Fibroblast of skin of right biceps (primary cell): ENCODE measurements at regions not wholly inside any gene's neighbourhood (a gene's known extent, or its start where the extent isn't known, plus 50 kb on each side); places are given as distances from the start of the nearest gene placed in this dataset.
"Not testable (repeated sequence)": the region's sequence is repeated elsewhere in the genome, so short reads cannot be mapped to it uniquely, and the experiment has no call there.

ENCODE experiments used
- DNase-seq: peaks from one replicate; pipeline ENCODE4 v3.0.0-alpha.2; 2013

DNA sequence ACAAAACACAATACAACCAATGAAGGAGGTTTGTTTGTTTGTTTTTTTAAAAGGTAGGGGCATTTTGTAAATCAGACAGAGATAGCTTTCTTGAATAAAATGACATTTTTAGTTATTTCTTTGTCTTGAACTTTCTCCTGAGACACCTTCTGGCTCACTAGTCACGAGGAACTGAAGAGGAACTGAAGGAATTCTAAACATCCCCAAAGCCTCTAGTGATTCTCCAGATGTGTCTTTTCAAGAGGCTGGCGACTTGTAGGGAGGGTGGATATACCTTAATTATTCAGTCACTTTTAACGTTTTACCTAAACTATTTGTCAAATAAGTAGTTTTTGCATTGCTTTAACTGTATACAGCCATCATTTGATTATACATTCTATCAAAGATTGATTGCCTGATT is 211.2 kb upstream of the LRIG3 start:
- no peak for DNase-seq

DNA sequence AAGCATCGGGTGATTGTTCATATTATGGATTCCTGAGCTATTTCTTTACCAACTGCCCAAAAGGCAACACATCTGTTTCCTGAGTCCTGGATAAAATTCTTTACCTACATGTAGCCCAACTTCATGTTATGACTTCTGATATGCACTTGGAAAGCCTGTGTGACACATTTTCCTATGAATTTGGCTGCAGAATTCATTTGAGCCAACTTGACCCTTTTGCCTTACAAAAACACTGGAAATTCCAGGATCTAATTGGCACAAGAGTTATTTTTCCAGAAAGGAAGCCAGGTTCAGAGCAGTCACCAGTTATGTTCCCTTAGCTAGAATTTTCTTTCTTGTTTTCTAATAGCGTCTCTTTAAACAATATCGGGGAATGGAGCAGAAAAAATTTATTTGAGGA is 202.5 kb upstream of the LRIG3 start:
- peak; percentile 14 for DNase-seq

DNA sequence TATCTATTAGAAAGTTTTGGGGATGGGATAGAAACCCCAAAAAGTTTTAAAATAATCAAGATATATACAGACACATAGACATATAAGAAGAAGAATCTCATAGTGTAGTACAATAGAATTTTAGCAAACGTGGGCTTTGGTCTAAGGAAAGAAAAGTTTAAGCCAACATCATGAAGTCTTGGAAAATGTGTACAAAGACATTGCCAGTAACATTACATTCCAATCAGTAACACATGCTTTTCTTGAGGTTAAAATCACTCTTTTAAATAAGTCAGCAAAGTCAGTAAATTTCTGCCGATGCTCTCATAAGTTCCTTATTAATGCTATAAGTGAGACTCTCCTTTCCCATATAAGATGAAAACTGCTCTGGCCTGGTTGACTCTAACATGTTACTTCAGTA is 201.1 kb upstream of the LRIG3 start:
- DNase-seq, result peak; percentile 8

DNA sequence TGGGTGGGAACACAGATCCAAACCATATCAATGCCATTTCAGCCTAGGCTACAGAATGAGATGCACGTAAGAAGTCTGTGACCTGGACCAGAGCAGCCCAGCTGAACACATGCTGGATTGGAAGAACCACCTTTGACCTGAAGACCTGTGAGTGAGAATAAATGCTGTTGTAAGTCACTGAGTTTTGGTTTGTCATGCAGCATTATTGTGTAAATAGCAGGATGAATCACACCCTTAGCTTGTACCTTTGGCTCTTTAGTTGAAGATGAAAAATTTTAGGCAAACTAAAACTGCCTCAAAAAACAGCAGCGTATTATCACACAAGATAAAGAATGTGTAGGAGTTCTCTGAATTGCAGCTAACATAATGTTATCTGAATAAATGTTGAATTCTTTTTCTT is 199.4 kb upstream of the LRIG3 start:
- DNase-seq, result peak; percentile 21

DNA sequence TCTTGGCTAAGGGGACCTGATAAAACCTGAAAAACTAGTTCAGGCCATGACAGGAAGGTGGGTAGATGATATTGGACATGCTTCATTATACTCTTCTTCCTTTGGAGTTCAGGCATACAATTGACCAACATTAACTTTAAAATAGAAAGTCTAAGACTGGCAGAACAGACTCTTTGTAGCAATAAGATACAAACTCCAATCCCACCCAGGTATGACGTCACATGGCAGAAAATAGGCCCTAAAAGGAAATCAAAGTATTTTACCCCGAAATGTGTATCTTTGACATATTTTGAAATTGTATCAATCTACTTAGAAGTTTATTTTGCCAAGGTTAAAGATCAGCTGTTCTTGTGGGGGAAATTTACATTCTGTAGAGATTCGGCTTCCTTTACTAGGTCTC is 198.1 kb upstream of the LRIG3 start:
- DNase-seq, result no peak

DNA sequence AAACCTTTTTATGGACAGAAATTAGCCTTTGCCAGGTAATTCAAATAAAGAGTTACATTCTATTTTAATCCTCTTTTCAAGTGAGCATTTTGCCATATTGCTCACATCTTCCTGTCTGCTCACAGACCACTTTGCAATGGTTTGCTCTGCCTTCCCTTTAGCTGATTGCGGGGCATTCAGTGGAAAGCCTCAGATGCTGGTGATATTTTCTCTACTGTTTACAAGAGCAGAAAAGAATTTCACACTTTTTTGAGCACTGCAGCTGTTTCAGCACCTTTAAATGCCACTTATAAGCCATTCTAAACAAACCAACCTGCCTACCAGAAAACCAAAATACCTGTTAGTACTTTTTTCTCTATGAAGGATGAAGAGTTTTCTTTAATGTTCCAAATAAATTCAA is 195.7 kb upstream of the LRIG3 start:
- DNase-seq, result peak; percentile 24

DNA sequence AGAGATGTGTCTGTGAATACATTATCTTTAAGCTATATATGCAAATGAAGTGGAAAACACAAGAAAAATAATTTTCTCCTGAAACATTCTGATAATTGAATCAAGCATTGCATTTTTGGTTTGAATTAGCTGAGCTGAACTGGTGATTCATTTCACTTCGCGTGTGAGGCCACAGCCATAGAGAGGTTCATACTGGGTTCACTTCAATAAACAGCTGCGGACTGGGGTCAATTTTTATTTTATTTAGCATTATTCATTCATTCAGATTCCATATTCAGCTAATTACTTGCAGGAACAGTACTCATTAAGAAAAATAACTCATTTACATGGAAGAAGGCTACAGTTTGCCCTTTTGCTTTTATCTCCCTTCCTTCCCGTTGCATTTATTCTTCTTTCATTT is 195.2 kb upstream of the LRIG3 start:
- peak; percentile 87 for DNase-seq

DNA sequence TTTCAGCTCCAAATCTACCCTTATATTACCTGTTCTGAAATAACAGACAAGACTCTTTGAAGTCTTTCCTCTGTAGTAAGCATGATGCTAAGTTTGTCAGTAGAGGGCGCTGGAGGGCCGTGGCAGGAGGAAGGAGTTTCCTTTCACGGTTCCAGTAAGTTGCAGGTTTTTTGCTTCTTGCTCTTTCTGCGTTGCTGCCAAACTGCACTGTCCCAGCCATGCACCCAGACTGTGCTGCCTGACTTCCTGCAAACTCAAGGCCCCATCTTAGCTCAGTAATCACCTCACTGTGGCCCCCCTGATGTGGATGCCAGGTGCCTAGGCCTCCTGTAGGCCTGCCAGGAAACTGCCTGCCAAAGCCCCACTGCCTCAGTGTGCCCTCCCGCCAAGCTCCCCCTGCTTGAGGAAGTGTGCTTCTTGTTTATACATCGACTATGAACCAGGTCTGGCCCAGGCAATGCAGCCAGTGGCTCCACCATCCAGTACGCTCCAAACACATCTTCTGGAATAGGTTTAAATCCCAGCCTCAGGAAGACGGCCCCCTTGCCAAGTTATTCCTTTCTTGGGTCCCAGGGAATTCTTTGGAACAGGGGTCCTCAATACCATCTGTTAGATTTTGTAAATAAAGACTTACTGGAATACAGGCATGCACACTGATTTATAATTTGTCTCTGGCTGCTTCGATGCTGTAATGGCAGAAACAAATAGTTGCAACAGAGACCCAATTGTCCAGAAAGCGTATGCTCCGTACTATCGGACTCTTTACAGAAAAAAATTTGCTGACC is 193.7 kb upstream of the LRIG3 start:
- DNase-seq, result peak; percentile 84

DNA sequence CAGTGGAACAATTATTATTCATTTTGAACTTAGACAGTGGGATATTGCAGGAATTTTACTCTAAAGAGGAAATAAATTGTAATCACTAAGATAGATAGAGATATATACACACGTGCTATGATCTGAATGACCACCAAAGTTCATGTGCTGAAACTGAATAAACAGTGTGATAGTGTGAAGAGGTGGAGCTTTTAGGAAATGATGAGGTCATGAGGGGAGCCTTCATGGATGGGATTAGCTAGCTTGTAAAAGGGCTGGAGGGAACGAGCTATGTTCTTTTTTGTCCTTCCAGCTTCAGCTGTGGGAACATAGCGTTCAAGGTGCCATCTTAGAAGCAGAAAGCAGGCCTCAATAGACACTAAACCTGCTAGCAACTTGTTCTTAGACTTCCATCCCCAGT is 191.5 kb upstream of the LRIG3 start:
- DNase-seq, result no peak

DNA sequence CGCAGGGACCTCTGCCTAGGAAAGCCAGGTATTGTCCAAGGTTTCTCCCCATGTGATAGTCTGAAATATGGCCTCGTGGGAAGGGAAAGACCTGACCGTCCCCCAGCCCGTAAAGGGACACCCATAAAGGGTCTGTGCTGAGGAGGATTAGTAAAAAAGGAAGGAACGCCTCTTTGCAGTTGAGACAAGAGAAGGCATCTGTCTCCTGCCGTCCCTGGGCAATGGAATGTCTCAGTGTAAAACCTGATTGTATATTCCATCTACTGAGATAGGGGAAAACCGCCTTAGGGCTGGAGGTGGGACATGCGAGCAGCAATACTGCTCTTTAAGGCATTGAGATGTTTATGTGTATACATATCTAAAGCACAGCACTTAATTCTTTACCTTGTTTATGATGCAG is 188.2 kb upstream of the LRIG3 start:
- not testable (repeated sequence) for DNase-seq

DNA sequence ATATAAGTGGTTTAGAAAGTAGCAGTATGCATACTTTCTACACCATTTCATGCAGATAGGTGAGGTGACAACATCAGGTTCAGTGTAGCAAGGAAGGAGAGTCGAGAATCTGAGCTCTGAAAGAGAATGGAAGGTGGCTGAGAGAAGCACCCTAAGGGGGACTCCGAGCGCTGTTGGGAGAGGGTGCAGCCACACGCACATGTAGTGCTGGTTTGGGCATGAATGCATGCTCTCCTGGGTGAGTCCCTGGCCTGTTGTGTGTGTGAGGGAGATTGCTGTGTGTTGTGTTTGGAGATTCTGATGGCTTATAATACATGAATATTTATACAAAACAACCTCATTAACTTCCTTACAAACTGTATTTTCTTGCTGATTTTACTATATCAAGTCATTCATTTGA is 180.3 kb upstream of the LRIG3 start:
- DNase-seq, result no peak

DNA sequence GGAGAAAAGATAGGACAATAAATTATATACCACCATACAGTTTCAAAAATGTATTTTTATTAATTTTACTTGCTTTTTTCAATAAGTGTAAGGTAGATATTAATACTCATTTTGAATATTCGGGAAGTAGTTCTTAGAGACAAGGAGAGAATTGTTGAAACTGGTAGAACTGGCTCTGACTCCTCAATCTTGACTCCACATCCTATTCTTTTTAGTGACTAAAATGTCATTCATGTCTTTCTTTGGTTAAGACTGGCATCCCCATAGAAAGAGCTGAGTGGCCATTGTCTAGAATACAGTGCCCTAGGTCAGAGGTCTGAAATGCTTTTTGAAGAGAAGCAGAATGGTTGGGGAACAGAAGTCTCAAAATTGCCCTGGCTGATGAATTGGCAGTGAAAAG is 177.6 kb upstream of the LRIG3 start:
- DNase-seq, result no peak

DNA sequence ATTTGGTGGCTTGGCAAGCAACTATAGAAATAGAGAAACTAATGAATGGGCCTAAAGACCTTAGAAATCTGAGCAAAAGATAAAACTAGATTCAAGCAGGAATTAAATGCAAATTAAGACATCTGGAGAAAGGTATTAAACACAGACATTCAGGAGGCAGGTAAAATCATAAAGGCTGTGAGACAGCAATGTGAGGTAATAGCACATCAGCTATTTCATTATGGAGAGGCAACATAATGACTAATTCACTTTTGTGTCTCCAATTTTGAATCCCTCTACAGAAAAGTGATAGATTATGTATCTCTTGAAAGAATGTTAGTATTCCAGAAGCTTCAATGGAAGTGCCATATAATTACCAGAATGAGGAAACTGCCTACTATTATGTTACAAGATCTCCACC is 175.9 kb upstream of the LRIG3 start:
- DNase-seq, result no peak

DNA sequence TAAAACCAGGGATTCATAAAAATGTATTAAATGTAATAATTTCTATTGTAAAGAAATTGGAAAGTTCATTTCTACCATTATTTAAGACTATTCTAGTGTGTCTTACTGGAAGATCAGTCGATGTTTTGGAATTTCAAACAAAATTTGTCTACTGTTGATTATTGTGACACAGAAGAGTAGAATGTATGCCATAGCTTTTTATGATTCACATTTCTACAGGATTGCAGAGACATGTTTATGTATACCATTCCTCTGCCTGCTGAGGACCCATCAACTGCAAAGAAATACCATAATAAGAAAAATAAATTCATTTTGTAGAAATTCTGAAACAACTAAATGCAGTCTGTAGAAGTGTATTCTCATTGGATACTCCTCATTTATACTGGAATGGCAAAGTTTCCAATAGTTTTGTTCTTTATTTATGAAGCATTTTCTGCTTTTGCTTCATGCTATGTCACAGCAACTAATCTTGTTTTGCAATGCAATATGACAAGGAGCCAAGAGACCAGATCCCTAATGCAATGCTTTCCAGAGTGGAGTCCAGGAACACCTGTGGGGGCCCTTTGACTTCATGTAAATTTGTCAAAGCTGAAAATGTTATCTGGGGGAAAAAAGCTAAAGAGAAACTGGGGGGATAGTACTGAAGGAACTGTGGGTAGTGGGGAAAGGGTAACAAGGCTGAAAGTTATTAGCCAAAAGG is 172.9 kb upstream of the LRIG3 start:
- peak; percentile 80 for DNase-seq

DNA sequence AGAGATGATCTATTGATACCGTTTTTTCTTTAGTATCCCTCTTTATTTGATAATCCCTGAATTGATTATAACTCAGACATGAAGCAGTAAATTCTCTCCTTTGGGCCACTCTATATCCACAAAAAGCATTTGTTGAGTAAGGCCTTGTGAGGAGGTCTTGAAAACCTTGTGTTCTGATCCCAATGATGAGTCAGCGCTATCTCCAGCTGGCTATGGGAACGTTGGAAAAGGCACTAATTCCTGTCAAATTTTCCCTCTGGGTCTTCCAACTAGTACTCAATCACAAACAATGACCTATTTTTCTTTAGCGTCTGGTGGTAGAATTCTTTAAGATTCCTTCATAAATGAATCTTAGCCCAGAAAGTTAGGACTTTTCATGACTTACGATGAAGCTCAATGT is 168.4 kb upstream of the LRIG3 start:
- peak; percentile 65 for DNase-seq

DNA sequence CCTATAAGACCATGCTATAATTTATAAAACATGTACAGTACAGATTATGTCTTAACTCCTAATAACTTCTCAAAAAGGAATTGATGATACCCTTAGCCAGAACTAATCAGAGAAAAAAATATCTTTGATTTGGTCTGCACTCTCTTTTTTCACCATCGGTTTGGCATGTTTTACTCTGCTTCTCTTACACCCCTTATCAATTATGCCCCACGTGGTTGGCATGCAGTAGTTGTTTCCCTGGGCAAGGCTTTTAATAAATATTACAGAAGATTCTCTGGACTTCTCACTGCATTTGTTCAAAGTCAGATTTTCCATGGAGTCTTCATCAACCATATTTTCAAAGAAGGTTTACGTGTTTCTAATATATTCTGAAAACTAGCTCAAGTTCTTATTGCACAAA is 167.4 kb upstream of the LRIG3 start:
- no peak for DNase-seq

DNA sequence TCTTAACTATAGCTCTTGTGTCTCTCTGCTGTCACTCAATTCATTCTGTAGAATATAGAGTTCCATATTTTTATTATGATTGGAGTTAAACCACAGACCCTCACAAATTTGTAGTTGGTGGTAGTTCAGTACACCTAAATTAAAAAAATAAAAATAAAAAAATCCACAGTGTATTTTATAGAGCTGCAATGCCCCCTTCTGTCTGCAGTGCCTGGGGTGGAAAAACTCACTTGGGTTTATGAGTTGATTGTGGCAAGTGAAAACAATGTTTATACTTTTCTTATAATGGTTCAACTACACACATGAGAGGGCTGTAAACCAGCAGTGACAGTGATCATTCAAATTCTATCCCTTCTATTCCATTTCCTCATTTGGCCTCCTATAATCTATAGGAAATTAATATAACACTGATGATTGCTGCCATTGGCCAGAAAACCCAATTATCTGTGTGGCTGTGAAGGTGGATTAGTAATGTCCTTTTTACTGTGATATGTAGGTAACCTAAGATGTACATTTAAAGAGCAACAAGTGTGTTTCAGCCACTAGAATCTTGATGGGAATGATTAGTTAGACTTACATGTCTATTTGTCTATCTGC is 166.9 kb upstream of the LRIG3 start:
- peak; percentile 25 for DNase-seq

DNA sequence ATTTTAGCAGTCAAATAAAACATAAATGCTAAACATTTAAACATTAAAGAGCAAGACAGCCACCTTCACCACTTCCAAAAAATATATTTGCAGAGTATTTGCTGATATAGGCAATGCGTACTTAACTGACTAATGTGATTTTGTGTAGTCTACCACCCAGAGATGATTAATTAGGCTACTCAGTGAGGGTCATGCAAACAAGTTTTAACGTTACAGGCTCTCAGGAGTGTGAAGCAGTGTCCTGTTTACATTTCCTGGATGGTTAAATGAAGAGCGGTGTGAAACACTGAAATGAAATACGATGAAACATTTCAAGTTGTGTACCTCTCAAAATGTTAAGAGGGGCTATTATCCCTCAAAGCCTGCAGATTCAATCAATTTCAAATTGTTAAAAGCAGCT is 165.8 kb upstream of the LRIG3 start:
- no peak for DNase-seq

DNA sequence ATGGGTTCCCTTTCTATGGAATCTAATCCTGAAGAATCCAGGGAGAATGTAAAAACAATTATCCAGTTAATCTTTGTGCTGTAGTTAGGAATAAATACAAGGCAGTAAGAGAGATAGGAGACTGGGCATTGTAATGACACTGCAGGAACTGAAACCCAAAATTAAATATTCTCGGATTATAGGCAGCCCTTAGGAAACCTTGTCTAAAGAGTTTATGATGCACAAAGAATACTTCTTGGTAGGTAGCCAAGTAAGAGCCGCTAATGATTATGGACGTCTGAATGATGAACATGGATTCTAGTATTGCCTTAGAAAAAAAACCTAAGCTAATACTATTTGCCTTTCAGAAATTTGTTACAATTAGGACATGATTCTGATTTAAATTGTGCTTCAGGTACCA is 165.4 kb upstream of the LRIG3 start:
- peak; percentile 51 for DNase-seq

DNA sequence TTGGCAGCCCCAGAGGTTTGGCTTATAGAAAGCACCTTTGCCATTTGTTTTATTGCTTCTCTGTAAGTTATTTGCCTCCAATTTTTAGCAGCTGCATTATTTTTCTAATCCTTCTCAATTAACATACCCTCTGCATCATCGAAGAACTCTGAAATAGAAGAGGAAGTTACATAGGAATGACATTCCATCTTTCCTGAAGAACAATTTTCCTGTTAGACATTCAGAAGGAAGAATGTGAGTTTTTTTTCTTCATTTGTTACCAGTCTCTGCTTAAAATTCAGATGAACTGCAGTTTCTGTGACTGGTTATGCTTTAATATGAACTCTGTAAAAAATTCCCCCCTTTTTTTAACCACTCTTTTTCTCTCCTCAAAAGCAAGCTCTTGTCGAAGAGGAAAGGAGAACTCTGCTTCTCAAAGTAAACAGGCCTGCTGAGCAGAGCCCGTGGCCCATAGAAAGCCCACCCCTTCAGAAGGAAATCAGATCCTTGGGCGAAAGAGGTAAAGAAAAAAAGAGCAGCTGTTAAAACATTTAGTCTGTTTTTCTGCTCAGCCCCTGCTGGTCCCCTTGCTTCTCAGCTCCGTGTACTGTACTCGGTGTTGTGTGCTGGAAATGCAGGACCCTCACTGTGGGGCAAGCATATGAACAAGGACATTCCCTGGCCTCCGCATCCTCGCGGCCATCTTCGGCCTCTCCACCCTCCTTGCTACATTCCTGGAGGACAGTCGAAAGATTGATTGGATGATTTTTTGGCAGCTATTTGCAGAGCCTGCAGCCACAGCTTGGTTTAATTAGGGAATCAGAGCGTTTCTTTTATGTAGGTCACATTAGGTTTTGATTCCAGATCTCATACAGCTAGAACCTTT is 164.4 kb upstream of the LRIG3 start:
- DNase-seq, result peak; percentile 94

DNA sequence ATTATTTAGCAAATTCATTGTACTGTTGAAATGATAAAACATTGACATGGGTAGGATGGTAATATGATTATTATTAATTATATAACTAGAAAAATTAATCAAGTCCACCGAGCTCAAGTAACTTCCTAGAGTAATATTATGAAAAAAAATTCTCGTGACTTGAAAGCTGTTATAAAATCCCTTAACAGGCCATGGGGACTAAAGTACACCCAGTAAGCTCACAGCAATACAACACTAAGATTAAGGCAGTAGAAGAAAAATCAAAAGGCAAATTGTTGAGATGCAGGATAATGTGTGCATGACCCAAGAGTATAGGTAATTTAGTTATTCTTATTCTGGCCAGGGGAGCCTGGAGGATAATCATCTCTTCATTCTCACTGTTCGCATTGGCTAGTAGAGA is 162.6 kb upstream of the LRIG3 start:
- no peak for DNase-seq

DNA sequence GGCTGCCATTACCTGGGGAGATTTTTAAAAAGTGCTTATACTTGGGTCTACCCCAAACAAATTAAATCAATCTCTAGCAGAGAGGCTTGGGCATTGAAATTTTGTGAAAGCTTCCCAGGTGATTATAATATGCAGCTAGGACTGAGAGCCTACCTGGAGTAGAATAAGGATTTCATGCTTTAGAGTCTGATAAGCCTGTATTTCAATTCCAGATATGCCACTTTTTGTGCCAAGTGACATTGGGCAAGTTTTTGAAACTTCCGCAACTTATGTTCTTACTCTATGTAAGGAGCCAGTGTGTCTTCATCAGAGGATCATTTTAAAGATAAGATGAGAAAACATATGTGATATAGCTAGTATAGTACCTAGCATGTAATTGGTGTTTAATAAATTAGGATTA is 159.8 kb upstream of the LRIG3 start:
- DNase-seq, result no peak

DNA sequence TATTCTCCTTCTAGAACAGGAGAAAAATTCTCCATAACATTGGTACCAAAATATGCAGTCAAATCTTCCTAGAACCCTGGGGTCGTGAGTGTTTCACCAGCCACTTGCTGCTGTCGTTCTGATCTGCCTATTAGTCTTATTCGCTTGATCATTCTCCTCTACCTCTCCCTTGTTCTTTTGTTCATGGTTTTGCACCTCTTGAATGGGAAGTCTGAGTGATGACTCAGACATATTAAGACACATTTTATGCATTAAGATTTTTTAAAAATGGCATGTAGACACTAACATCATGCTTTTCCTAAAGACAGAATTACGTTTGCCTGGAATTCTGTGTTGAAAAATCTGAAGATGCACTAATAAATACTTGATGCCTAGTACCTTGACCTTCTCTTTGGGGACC is 159.2 kb upstream of the LRIG3 start:
- DNase-seq, result no peak
